Muscle layer of colon (tissue), 2 donors: ENCODE measurements at regions not wholly inside any gene's neighbourhood (a gene's known extent, or its start where the extent isn't known, plus 50 kb on each side); places are given as distances from the start of the nearest gene placed in this dataset.
"Not testable (repeated sequence)": the region's sequence is repeated elsewhere in the genome, so short reads cannot be mapped to it uniquely, and the experiment has no call there.

ENCODE experiments used
- H3K27ac ChIP-seq: one replicate; pipeline ENCODE4 v1.7.0; 2013; ENCODE audit warnings: low read depth, mild to moderate bottlenecking, low read length, moderate library complexity
- H3K27me3 ChIP-seq, 2 donors: one replicate each; pipeline ENCODE4 v1.7.0; 2013; ENCODE audit warnings: low read length in 2 of 2, mild to moderate bottlenecking in 2 of 2; ENCODE audit not compliant: insufficient read depth in 2 of 2, control insufficient read depth in 1 of 2
- H3K36me3 ChIP-seq: one replicate; pipeline ENCODE4 v1.7.0; 2013; ENCODE audit warnings: mild to moderate bottlenecking, low read length; ENCODE audit not compliant: insufficient read depth
- H3K4me1 ChIP-seq: one replicate; pipeline ENCODE4 v1.7.0; 2013; ENCODE audit warnings: mild to moderate bottlenecking, low read length; ENCODE audit not compliant: insufficient read depth
- H3K4me3 ChIP-seq, 2 donors: one replicate each; pipeline ENCODE4 v1.7.0; 2013; ENCODE audit warnings: low read length in 2 of 2, low read depth in 1 of 2, mild to moderate bottlenecking in 1 of 2, moderate library complexity in 1 of 2
- H3K9ac ChIP-seq: one replicate; pipeline ENCODE4 v1.7.0; 2013; ENCODE audit warnings: low read length
- H3K9me3 ChIP-seq: one replicate; pipeline ENCODE4 v1.7.0; 2013; ENCODE audit warnings: mild to moderate bottlenecking, low read length
- donor health status: abdominal sarcoma.
- donor health status: Adenocarcinoma of cecum.

DNA sequence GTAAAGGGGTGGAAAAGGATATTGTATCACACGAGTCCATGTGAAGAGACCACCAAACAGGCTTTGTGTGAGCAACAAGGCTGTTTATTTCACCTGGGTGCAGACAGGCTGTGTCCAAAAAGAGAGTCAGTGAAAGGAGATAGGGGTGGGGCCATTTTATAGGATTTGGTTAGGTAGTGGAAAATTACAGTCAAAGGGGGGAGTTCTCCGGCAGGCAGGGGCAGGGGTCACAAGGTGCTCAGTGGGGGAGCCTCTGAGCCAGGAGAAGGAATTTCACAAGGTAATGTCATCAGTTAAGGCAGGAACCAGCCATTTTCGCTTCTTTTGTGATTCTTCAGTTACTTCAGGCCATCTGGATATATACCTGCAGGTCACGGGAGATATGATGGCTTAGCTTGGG is 104.7 kb upstream of the SPATS2L start:
- H3K9ac ChIP-seq, H3K4me1 ChIP-seq, H3K9me3 ChIP-seq: not testable (repeated sequence)

DNA sequence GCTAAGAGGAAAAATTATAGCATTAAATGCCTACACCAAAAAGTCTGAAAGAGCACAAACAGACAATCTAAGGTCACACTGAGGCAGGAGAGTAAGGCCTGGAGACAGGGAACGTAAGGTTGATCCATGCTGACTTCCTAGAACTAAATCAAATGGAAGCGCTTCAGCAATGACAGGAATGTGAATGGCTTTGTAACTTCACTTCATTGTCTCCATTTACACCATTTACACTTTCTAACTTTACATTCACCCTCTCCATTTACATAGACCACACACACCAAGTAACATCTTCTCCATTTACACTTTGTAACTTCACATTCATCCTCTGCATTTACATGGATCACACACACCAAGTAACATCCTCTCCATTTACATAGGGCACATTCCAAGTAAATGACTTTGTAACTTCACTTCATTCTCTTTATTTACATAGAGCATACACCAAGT is 103.1 kb upstream of the SPATS2L start:
- Histone ChIP-seq H3K4me1 (no peaks in the 10 kb centered on the region), H3K36me3 (no peaks in the 10 kb centered on the region), H3K9me3 (no peaks in the 10 kb centered on the region), H3K27me3 (no peaks in the 10 kb centered on the region), H3K27ac (no peak overlapping the region), H3K4me3 (no peak overlapping the region), H3K9ac (no peak overlapping the region)

More for the DNA sequence above, 104.7 kb upstream of the SPATS2L start:
- H3K27ac ChIP-seq, H3K4me3 ChIP-seq, H3K27me3 ChIP-seq, H3K36me3 ChIP-seq: not testable (repeated sequence)

DNA sequence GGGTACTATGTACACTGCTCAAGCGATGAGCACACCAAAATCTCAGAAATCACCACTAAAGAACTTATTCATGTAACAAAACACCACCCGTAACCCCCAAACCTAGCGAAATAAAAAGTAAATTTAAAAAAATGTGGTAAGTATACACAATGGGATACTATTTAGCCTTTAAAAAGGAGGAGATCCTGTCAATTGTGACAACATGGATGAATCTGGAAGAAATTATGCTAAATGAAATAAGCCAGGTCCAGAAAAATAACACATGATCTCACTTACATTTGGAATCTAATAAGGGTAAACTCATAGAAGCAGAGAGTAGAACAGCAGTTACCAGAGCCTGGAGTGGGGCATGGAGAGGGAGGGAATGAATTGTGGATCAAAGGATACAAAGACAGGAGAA is 98.5 kb upstream of the SPATS2L start:
- Histone ChIP-seq H3K27ac (no peak overlapping the region), H3K36me3 (no peaks in the 10 kb centered on the region), H3K4me3 (no peak overlapping the region), H3K9me3 (no peaks in the 10 kb centered on the region), H3K9ac (no peak overlapping the region), H3K27me3 (no peaks in the 10 kb centered on the region), H3K4me1 (no peaks in the 10 kb centered on the region)

DNA sequence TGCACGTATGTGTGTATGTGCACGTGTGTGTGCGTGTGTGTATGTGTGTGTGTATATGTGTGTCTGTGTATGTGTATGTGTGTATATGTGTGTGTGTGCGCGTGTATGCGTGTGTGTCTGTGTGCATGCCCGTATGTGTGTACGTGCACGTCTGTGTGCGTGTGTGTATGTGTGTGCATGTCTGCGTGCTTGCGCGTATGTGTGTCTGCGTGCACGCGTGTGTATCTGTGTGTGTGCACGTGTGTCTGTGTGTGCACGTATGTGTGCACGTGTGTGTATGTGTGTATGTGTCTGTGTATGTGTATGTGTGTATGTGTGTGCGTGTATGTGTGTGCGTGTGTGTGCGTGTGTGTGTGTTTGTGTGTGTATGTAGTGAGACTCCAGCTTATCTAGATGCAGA is 97.5 kb upstream of the SPATS2L start:
- Histone ChIP-seq H3K27ac (no peak overlapping the region), H3K36me3 (no peaks in the 10 kb centered on the region), H3K27me3 (no peaks in the 10 kb centered on the region), H3K4me1 (no peaks in the 10 kb centered on the region), H3K4me3 (no peak overlapping the region), H3K9me3 (no peaks in the 10 kb centered on the region), H3K9ac (no peak overlapping the region)

DNA sequence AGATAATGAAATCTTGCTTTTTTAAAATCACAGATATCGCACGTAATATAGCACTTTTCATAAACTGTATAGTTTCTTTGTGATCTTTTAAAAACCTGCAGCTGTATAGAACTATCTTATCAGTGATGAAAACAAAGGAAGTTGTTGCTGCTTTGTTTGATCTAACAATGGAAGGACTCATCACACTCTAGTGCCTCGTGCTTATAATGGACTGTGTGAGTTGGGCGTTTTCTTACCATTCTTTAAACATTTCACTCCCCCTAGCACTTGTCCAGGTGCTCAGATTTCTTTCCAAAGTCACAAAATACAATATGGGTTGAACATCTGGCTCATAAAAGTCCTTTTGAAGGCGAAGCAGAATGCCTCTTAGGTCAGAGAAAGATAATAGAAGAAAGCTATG is 94.8 kb upstream of the SPATS2L start:
- Histone ChIP-seq H3K9ac (no peak overlapping the region), H3K27me3 (no peaks in the 10 kb centered on the region), H3K9me3 (no peaks in the 10 kb centered on the region), H3K27ac (no peak overlapping the region), H3K4me3 (no peak overlapping the region), H3K4me1 (no peaks in the 10 kb centered on the region), H3K36me3 (no peaks in the 10 kb centered on the region)

DNA sequence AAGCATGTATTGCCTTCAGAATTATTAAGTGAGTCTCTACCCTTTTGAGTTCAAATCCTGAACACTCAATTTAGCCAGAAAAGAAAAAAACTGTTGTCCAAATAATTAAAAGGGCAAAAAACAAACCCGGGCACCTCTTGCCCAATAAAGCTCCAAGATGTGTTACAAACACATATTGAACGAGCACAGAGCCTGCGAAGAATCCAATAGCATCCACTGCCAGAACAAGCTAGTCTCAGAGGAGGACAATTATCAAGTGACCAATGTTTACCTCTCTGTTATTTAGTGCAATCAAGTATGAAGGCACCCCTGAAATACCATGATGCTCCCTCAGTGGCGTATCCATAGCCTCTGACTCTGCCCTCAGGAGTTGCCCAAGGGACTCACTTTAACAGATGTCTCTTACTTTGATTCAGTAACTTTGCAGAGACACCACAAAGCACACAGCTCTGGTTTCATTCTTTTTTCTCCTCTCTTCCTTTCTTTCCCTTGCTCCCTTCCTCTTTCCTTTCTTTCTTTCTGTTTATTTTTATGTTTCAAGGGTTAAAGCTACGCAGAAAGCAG is 93.5 kb upstream of the SPATS2L start:
- Histone ChIP-seq H3K27me3 (no peaks in the 10 kb centered on the region), H3K4me3 (no peak overlapping the region), H3K4me1 (no peaks in the 10 kb centered on the region), H3K27ac (no peak overlapping the region), H3K9ac (no peak overlapping the region), H3K36me3 (no peaks in the 10 kb centered on the region), H3K9me3 (no peaks in the 10 kb centered on the region)

DNA sequence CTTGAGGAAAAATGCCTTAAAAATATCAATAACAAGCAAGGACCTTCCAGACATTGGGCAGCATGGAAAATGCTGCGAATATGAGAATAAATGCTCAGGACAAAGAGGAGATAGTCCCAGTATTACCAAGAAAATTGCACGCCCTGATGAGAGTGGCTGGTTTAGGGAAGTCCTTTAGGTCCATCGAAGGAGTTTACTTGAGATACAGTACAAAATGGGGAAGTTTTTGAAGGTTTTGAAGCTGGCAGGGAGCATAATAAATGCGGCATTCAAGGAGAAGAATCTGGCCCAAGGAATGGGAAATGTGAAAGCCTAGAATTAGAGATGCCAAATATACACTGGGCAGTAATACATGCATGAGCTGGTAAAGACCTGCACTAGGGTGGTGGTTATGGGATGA is 90.2 kb upstream of the SPATS2L start:
- H3K4me3 ChIP-seq, result no peak overlapping the region
- no peaks in the 10 kb centered on the region for H3K9me3 ChIP-seq
- no peaks in the 10 kb centered on the region for H3K36me3 ChIP-seq
- no peak overlapping the region for H3K27ac ChIP-seq
- H3K9ac ChIP-seq, result no peak overlapping the region
- H3K4me1 ChIP-seq, result no peaks in the 10 kb centered on the region
- H3K27me3 ChIP-seq, result no peaks in the 10 kb centered on the region

DNA sequence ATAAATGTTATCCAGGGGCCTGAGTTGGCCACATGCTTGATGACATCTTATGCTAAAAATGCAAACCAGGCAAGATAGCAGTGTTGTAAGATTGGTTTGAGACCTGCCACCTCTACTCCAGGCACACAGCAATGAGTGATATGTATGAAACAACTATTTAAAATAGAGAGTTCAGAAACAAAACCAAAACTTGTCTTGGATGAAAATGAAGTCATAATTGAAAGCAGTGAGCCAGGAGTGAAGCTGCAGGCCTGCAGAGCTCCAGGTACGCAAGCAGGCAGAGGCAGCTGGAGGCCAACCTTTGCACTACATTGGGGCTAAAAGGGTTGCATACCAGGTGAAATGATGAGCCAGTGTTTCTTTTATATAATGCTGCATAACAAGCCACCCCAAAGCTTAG is 89.2 kb upstream of the SPATS2L start:
- Histone ChIP-seq H3K27me3 (no peaks in the 10 kb centered on the region), H3K4me1 (no peaks in the 10 kb centered on the region), H3K36me3 (no peaks in the 10 kb centered on the region), H3K9me3 (no peaks in the 10 kb centered on the region), H3K9ac (no peak overlapping the region), H3K4me3 (no peak overlapping the region), H3K27ac (no peak overlapping the region)

DNA sequence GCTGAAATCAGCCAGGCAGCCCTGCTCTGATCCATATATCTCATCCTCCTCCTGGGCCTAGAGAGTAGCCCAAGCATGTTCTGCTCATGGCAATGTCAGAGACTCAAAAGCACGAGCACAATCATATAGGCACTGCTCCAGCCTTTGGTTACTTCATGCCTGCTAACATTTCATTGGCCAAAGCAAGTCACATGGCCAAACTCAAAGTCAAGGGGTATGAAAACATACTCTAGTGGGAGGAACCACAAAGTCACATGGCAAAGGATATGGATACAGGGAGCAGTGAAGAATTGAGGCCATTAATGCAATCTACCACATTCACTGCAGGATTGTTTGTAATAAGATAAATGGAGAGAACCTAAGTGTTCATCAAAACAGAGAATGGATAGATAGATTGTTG is 87.8 kb upstream of the SPATS2L start:
- H3K4me1 ChIP-seq, result no peaks in the 10 kb centered on the region
- no peaks in the 10 kb centered on the region for H3K9me3 ChIP-seq
- no peaks in the 10 kb centered on the region for H3K36me3 ChIP-seq
- H3K27me3 ChIP-seq, result no peaks in the 10 kb centered on the region
- no peak overlapping the region for H3K9ac ChIP-seq
- H3K4me3 ChIP-seq, result no peak overlapping the region
- H3K27ac ChIP-seq, result no peak overlapping the region

DNA sequence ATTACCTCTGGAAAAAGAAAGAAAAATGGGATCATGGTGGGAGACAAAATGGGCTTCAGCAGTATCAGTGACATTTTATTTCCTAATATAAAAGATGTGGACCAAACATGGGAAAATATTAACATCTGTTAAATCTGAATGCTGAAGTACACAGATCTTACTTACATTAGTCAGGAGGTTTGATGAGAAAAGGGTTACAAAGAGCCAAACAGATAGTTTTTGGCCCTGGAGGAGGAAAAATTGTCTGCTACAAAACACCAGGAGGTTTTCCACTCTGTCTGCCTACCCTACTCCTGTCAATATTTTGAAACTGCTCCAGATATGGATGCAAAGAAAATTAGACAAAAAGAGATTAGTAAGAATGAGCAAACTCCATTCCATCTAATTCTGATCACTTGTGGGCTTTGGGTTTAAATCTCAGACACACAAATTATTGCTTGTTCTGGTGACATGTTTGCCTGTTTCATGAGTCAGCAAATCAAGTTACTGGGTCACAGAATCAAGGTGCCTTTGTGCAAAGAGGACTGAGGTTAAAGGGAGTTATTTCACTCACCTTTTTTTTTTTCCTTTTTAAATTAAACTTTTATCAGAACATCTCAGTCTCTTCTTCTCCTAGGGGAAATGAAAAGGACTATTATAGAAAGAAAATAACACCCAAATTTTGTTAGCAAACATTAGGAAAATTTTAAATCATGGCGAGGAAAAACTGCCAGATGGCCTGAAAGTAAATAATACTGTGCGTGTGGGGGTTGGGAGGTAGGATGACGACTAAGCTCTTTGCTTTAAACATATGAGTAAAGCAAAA is 87.0 kb upstream of the SPATS2L start:
- Histone ChIP-seq H3K36me3 (no peaks in the 10 kb centered on the region), H3K4me1 (no peaks in the 10 kb centered on the region), H3K9me3 (no peaks in the 10 kb centered on the region), H3K27ac (no peak overlapping the region), H3K9ac (no peak overlapping the region), H3K4me3 (no peak overlapping the region), H3K27me3 (no peaks in the 10 kb centered on the region)

DNA sequence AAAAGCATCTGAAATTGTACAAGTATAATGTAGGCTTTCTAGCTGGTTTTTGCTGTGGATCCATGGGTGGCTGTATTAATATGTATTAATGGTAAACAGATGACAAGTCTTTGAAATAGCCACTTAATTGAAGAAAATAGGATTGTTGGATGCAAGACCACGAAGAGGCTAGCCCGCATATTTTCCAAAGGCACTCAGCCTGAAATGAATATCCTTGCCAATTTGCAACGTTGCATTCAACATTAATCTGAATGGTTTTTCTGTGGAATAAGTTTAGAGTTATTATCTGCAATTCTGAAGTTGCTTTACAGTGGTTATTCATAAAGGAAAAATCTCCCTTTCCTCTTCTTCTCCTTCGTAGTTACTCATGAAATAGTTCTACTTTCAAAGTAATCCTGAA is 86.2 kb upstream of the SPATS2L start:
- Histone ChIP-seq H3K4me3 (no peak overlapping the region), H3K9me3 (no peaks in the 10 kb centered on the region), H3K27ac (no peak overlapping the region), H3K4me1 (no peaks in the 10 kb centered on the region), H3K27me3 (no peaks in the 10 kb centered on the region), H3K36me3 (no peaks in the 10 kb centered on the region), H3K9ac (no peak overlapping the region)
